ENCODE measurements at regions not wholly inside any gene's neighbourhood (a gene's known extent, or its start where the extent isn't known, plus 50 kb on each side); places are given as distances from the start of the nearest gene placed in this dataset.

GRCh38 chr12:65529106-65529505 lies 250.6 kb downstream of the MSRB3 start:
- Histone ChIP-seq H3K27me3 (ENCODE audit: insufficient read depth, low read depth) (no peaks in the 10 kb centered on the region), H3K4me1 (ENCODE audit: low read depth, poor library complexity, severe bottlenecking) (no peaks in the 10 kb centered on the region), H4K20me1 (ENCODE audit: insufficient read depth) (no peaks in the 10 kb centered on the region), H3K9ac (no peak overlapping the region), H2AFZ (ENCODE audit: low read depth) (no peak overlapping the region), H3K79me2 (ENCODE audit: insufficient read depth, low read depth) (no peaks in the 10 kb centered on the region), H3K27ac (no peak overlapping the region), H3K36me3 (ENCODE audit: insufficient read depth) (no peaks in the 10 kb centered on the region), H3K4me2 (no peak overlapping the region), H3K4me3 (IDR thresholded peaks at IDR 0.05; ENCODE audit: insufficient read depth, low read depth, low read length) (no peak overlapping the region)
- no peak for TF ChIP-seq CTCF (conservative IDR thresholded peaks at IDR 0.05; ENCODE audit: low read depth, low read length)

GRCh38 chr12:65529771-65530435 lies 251.4 kb downstream of the MSRB3 start:
- H3K9ac ChIP-seq: no peak overlapping the region
- no peaks in the 10 kb centered on the region for H3K36me3 ChIP-seq (ENCODE audit: insufficient read depth)
- no peak overlapping the region for H3K4me2 ChIP-seq
- no peaks in the 10 kb centered on the region for H3K27me3 ChIP-seq (ENCODE audit: insufficient read depth, low read depth)
- no peak for TF ChIP-seq CTCF (conservative IDR thresholded peaks at IDR 0.05; ENCODE audit: low read depth, low read length)
- no peaks in the 10 kb centered on the region for H3K4me1 ChIP-seq (ENCODE audit: low read depth, poor library complexity, severe bottlenecking)
- no peaks in the 10 kb centered on the region for H3K79me2 ChIP-seq (ENCODE audit: insufficient read depth, low read depth)
- no peak overlapping the region for H3K27ac ChIP-seq
- no peak overlapping the region for H3K4me3 ChIP-seq (IDR thresholded peaks at IDR 0.05; ENCODE audit: insufficient read depth, low read depth, low read length)
- H4K20me1 ChIP-seq (ENCODE audit: insufficient read depth): no peaks in the 10 kb centered on the region
- no peak overlapping the region for H2AFZ ChIP-seq (ENCODE audit: low read depth)

GRCh38 chr12:65532162-65532561 lies 253.7 kb downstream of the MSRB3 start:
- no peak overlapping the region for H3K4me2 ChIP-seq

GRCh38 chr12:65532764-65533163 lies 254.3 kb downstream of the MSRB3 start:
- no peak overlapping the region for H3K4me3 ChIP-seq (IDR thresholded peaks at IDR 0.05; ENCODE audit: insufficient read depth, low read depth, low read length)
- H4K20me1 ChIP-seq (ENCODE audit: insufficient read depth): no peaks in the 10 kb centered on the region
- H3K36me3 ChIP-seq (ENCODE audit: insufficient read depth): no peaks in the 10 kb centered on the region
- H3K27me3 ChIP-seq (ENCODE audit: insufficient read depth, low read depth): no peaks in the 10 kb centered on the region
- H3K79me2 ChIP-seq (ENCODE audit: insufficient read depth, low read depth): no peaks in the 10 kb centered on the region
- H2AFZ ChIP-seq (ENCODE audit: low read depth): no peak overlapping the region
- H3K4me2 ChIP-seq: no peak overlapping the region
- no peak for TF ChIP-seq CTCF (conservative IDR thresholded peaks at IDR 0.05; ENCODE audit: low read depth, low read length)
- no peaks in the 10 kb centered on the region for H3K4me1 ChIP-seq (ENCODE audit: low read depth, poor library complexity, severe bottlenecking)
- no peak overlapping the region for H3K9ac ChIP-seq
- H3K27ac ChIP-seq: no peak overlapping the region

More at GRCh38 chr12:65532162-65532561, 253.7 kb downstream of the MSRB3 start:
- H3K36me3 ChIP-seq (ENCODE audit: insufficient read depth): no peaks in the 10 kb centered on the region
- no peak overlapping the region for H3K4me3 ChIP-seq (IDR thresholded peaks at IDR 0.05; ENCODE audit: insufficient read depth, low read depth, low read length)
- H3K27me3 ChIP-seq (ENCODE audit: insufficient read depth, low read depth): no peaks in the 10 kb centered on the region
- H2AFZ ChIP-seq (ENCODE audit: low read depth): no peak overlapping the region
- H4K20me1 ChIP-seq (ENCODE audit: insufficient read depth): no peaks in the 10 kb centered on the region
- H3K79me2 ChIP-seq (ENCODE audit: insufficient read depth, low read depth): no peaks in the 10 kb centered on the region
- no peaks in the 10 kb centered on the region for H3K4me1 ChIP-seq (ENCODE audit: low read depth, poor library complexity, severe bottlenecking)
- no peak for TF ChIP-seq CTCF (conservative IDR thresholded peaks at IDR 0.05; ENCODE audit: low read depth, low read length)
- H3K9ac ChIP-seq: no peak overlapping the region
- H3K27ac ChIP-seq: no peak overlapping the region

Measured in KMS-11 (cell line).